OCI-LY1 (cell line): ENCODE measurements at regions not wholly inside any gene's neighbourhood (a gene's known extent, or its start where the extent isn't known, plus 50 kb on each side); places are given as distances from the start of the nearest gene placed in this dataset.

Experiments used
- H2AFZ ChIP-seq: fragments of 200-600 bp; sonication (generic), shearing (Covaris generic); 2 replicates; pipeline ENCODE4 v1.6.0; 2014; ENCODE audit warnings: antibody characterized with exemption, mild to moderate bottlenecking, low read length
- H3F3A ChIP-seq: fragments of 200-600 bp; sonication (generic), shearing (Covaris generic); 2 replicates; pipeline ENCODE4 v1.6.0; 2014; ENCODE audit warnings: mild to moderate bottlenecking, antibody characterized with exemption, low read length, moderate library complexity; ENCODE audit not compliant: insufficient read depth
- H3K27ac ChIP-seq: fragments of 200-600 bp; sonication (generic); 2 replicates; pipeline ENCODE4 v1.5.1; 2014; ENCODE audit warnings: low read length, mixed run types, mild to moderate bottlenecking, low read depth; ENCODE audit not compliant: poor library complexity, severe bottlenecking
- H3K27me3 ChIP-seq: fragments of 200-600 bp; sonication (generic); 2 replicates; pipeline ENCODE4 v1.6.0; 2014; ENCODE audit warnings: antibody characterized with exemption, mild to moderate bottlenecking, low read length, moderate library complexity; ENCODE audit not compliant: insufficient read depth
- H3K36me3 ChIP-seq: fragments of 200-600 bp; sonication (generic); 2 replicates; pipeline ENCODE4 v1.6.1; 2014; ENCODE audit warnings: mild to moderate bottlenecking, antibody characterized with exemption, low read length, moderate library complexity, mixed read lengths; ENCODE audit not compliant: insufficient read depth
- H3K4me1 ChIP-seq: fragments of 200-600 bp; sonication (generic); 2 replicates; pipeline ENCODE4 v1.5.1; 2014; ENCODE audit warnings: mild to moderate bottlenecking, low read length, moderate library complexity; ENCODE audit not compliant: insufficient read depth, severe bottlenecking
- H3K4me2 ChIP-seq: fragments of 200-600 bp; sonication (generic), shearing (Covaris generic); 2 replicates; pipeline ENCODE4 v1.6.1; 2014; ENCODE audit warnings: low read length
- H3K4me3 ChIP-seq: fragments of 200-600 bp; sonication (generic); 2 replicates; pipeline ENCODE4 v1.5.1; 2014; ENCODE audit warnings: low read length, low read depth, mild to moderate bottlenecking, mixed read lengths; ENCODE audit not compliant: poor library complexity, severe bottlenecking
- H3K79me2 ChIP-seq: fragments of 200-600 bp; shearing (Covaris generic); 2 replicates; pipeline ENCODE4 v1.6.1; 2016; ENCODE audit warnings: mixed run types, low read length, mixed read lengths; ENCODE audit not compliant: insufficient read depth
- H3K9ac ChIP-seq: fragments of 200-600 bp; sonication (generic), shearing (Covaris generic); 2 replicates; pipeline ENCODE4 v1.6.1; 2014; ENCODE audit warnings: mild to moderate bottlenecking, low read length, mixed read lengths
- H3K9me2 ChIP-seq: fragments of 200-600 bp; sonication (generic), shearing (Covaris generic); 2 replicates; pipeline ENCODE4 v1.6.1; 2014; ENCODE audit warnings: low read depth, mild to moderate bottlenecking, low read length, mixed read lengths
- H3K9me3 ChIP-seq: fragments of 200-600 bp; shearing (Covaris generic); 2 replicates; pipeline ENCODE4 v1.6.1; 2014; ENCODE audit warnings: low read length, mixed read lengths
- H4K20me1 ChIP-seq: fragments of 200-600 bp; sonication (generic), shearing (Covaris generic); 2 replicates; pipeline ENCODE4 v1.6.0; 2016; ENCODE audit warnings: mild to moderate bottlenecking, low read length; ENCODE audit not compliant: insufficient read depth
- CTCF ChIP-seq: fragments of 200-600 bp; sonication (generic), shearing (Covaris generic); IDR thresholded peaks from 2 replicates; pipeline ENCODE4 v1.5.1; 2017; ENCODE audit warnings: mild to moderate bottlenecking, antibody characterized with exemption, low read length, moderate library complexity, mixed read lengths
- EZH2 ChIP-seq: fragments of 200-600 bp; sonication (generic), shearing (Covaris generic); IDR thresholded peaks from 2 replicates; pipeline ENCODE4 v1.8.0; 2017; ENCODE audit warnings: borderline replicate concordance, mixed run types, mild to moderate bottlenecking, antibody characterized with exemption, low read length, moderate library complexity, mixed read lengths

- H3K27me3 ChIP-seq, result no peaks in the 10 kb centered on the region
- H3K4me2 ChIP-seq, result no peak overlapping the region
- no peaks in the 10 kb centered on the region for H3K36me3 ChIP-seq
- no peaks in the 10 kb centered on the region for H3K9me3 ChIP-seq
- H3K9ac ChIP-seq, result no peak overlapping the region
- no peak for TF ChIP-seq EZH2
- TF ChIP-seq CTCF, result no peak
- no peaks in the 10 kb centered on the region for H3K9me2 ChIP-seq
- H4K20me1 ChIP-seq, result no peaks in the 10 kb centered on the region
- no peaks in the 10 kb centered on the region for H3K4me1 ChIP-seq
- no peaks in the 10 kb centered on the region for H3F3A ChIP-seq
- no peak overlapping the region for H2AFZ ChIP-seq
- H3K27ac ChIP-seq, result no peak overlapping the region
- no peaks in the 10 kb centered on the region for H3K79me2 ChIP-seq
- H3K4me3 ChIP-seq, result no peak overlapping the region
Measured at GRCh38 chr18:73316513-73316912, 448.7 kb upstream of the NETO1 start.

GRCh38 chr18:73315381-73315780 lies 447.6 kb upstream of the NETO1 start:
- no peak overlapping the region for H3K9ac ChIP-seq
- no peaks in the 10 kb centered on the region for H3K79me2 ChIP-seq
- no peak overlapping the region for H2AFZ ChIP-seq
- no peak overlapping the region for H3K27ac ChIP-seq
- no peak overlapping the region for H3K4me3 ChIP-seq
- no peaks in the 10 kb centered on the region for H3K36me3 ChIP-seq
- H4K20me1 ChIP-seq, result no peaks in the 10 kb centered on the region
- no peaks in the 10 kb centered on the region for H3K9me3 ChIP-seq
- no peaks in the 10 kb centered on the region for H3K27me3 ChIP-seq
- H3K4me2 ChIP-seq, result no peak overlapping the region
- no peaks in the 10 kb centered on the region for H3K4me1 ChIP-seq
- H3K9me2 ChIP-seq, result no peaks in the 10 kb centered on the region
- H3F3A ChIP-seq, result no peaks in the 10 kb centered on the region
- no peak for TF ChIP-seq CTCF
- TF ChIP-seq EZH2, result no peak

- Histone ChIP-seq H3K79me2 (no peaks in the 10 kb centered on the region), H4K20me1 (no peaks in the 10 kb centered on the region), H3F3A (no peaks in the 10 kb centered on the region), H2AFZ (no peak overlapping the region), H3K4me2 (no peak overlapping the region), H3K4me3 (no peak overlapping the region), H3K27ac (no peak overlapping the region), H3K27me3 (no peaks in the 10 kb centered on the region), H3K4me1 (no peaks in the 10 kb centered on the region), H3K9me3 (no peaks in the 10 kb centered on the region), H3K9ac (no peak overlapping the region), H3K36me3 (no peaks in the 10 kb centered on the region), H3K9me2 (no peaks in the 10 kb centered on the region)
- TF ChIP-seq CTCF (no peak), EZH2 (no peak)
Measured at GRCh38 chr18:73313476-73313875, 445.7 kb upstream of the NETO1 start.
